ENCODE measurements at regions not wholly inside any gene's neighbourhood (a gene's known extent, or its start where the extent isn't known, plus 50 kb on each side); places are given as distances from the start of the nearest gene placed in this dataset.

- DNase-seq (ENCODE audit: low spot score): no peak
Observed at GRCh38 chr3:34294240-34294639, 495.8 kb downstream of the PDCD6IP start.

GRCh38 chr3:34296796-34297195 is 498.4 kb downstream of the PDCD6IP start:
- DNase-seq (ENCODE audit: low spot score): no peak

GRCh38 chr3:34298653-34299052 is 500.2 kb downstream of the PDCD6IP start:
- DNase-seq (ENCODE audit: low spot score): no peak

GRCh38 chr3:34300621-34301020 is 502.2 kb downstream of the PDCD6IP start:
- no peak for DNase-seq (ENCODE audit: low spot score)

GRCh38 chr3:34301313-34301712 is 502.9 kb downstream of the PDCD6IP start:
- no peak for DNase-seq (ENCODE audit: low spot score)

GRCh38 chr3:34305266-34305665 is 506.8 kb downstream of the PDCD6IP start:
- DNase-seq (ENCODE audit: low spot score): no peak

- DNase-seq (ENCODE audit: low spot score): no peak
Observed at GRCh38 chr3:34312684-34313083, 514.3 kb downstream of the PDCD6IP start.

- DNase-seq (ENCODE audit: low spot score): no peak
Observed at GRCh38 chr3:34319881-34320280, 521.5 kb downstream of the PDCD6IP start.

GRCh38 chr3:34323517-34323916 is 525.1 kb downstream of the PDCD6IP start:
- no peak for DNase-seq (ENCODE audit: low spot score)

GRCh38 chr3:34346656-34347055 is 548.2 kb downstream of the PDCD6IP start:
- no peak for DNase-seq (ENCODE audit: low spot score)

- no peak for DNase-seq (ENCODE audit: low spot score)
Observed at GRCh38 chr3:34351882-34352777, 553.7 kb downstream of the PDCD6IP start.

- DNase-seq (ENCODE audit: low spot score): no peak
Observed at GRCh38 chr3:34352778-34353331, 554.4 kb downstream of the PDCD6IP start.

GRCh38 chr3:34357461-34357860 is 559.0 kb downstream of the PDCD6IP start:
- no peak for DNase-seq (ENCODE audit: low spot score)

- DNase-seq (ENCODE audit: low spot score): no peak
Observed at GRCh38 chr3:34359064-34359463, 560.6 kb downstream of the PDCD6IP start.

- DNase-seq (ENCODE audit: low spot score): no peak
Observed at GRCh38 chr3:34360713-34361112, 562.3 kb downstream of the PDCD6IP start.

GRCh38 chr3:34361921-34362320 is 563.5 kb downstream of the PDCD6IP start:
- no peak for DNase-seq (ENCODE audit: low spot score)

- no peak for DNase-seq (ENCODE audit: low spot score)
Observed at GRCh38 chr3:34362910-34363309, 564.5 kb downstream of the PDCD6IP start.

- DNase-seq (ENCODE audit: low spot score): no peak
Observed at GRCh38 chr3:34363881-34364280, 565.5 kb downstream of the PDCD6IP start.

GRCh38 chr3:34364335-34364734 is 565.9 kb downstream of the PDCD6IP start:
- no peak for DNase-seq (ENCODE audit: low spot score)

- no peak for DNase-seq (ENCODE audit: low spot score)
Observed at GRCh38 chr3:34365231-34365630, 566.8 kb downstream of the PDCD6IP start.

GRCh38 chr3:34365771-34366170 is 567.3 kb downstream of the PDCD6IP start:
- no peak for DNase-seq (ENCODE audit: low spot score)

GRCh38 chr3:34367521-34367920 is 569.1 kb downstream of the PDCD6IP start:
- no peak for DNase-seq (ENCODE audit: low spot score)

- no peak for DNase-seq (ENCODE audit: low spot score)
Observed at GRCh38 chr3:34374521-34374920, 576.1 kb downstream of the PDCD6IP start.

- DNase-seq (ENCODE audit: low spot score): no peak
Observed at GRCh38 chr3:34376691-34377090, 578.3 kb downstream of the PDCD6IP start.
